Activated naive CD8-positive, alpha-beta T cell treated with anti-CD3 and anti-CD28 coated beads, Interleukin-2, amount 50 U/mL, for 24 hours (primary cell): ENCODE measurements at regions not wholly inside any gene's neighbourhood (a gene's known extent, or its start where the extent isn't known, plus 50 kb on each side); places are given as distances from the start of the nearest gene placed in this dataset.

Experiments
- ATAC-seq: fragments of 150-1000 bp; cut with Tn5 transposase; one replicate; pipeline ENCODE4 v1.10.0; 2021
- DNase-seq: peaks from one replicate; pipeline ENCODE4 v3.0.0; 2021
- H3K27ac Mint-ChIP-seq: one replicate; pipeline ENCODE4 v1.8.0; 2021; ENCODE audit warnings: mild to moderate bottlenecking, mixed read lengths
- H3K27me3 Mint-ChIP-seq: one replicate; pipeline ENCODE4 v1.8.0; 2021; ENCODE audit warnings: mixed read lengths
- H3K36me3 Mint-ChIP-seq: one replicate; pipeline ENCODE4 v1.8.0; 2021; ENCODE audit warnings: low read depth, mixed read lengths
- H3K4me1 Mint-ChIP-seq: one replicate; pipeline ENCODE4 v1.8.0; 2021; ENCODE audit warnings: mixed read lengths
- H3K4me3 Mint-ChIP-seq: one replicate; pipeline ENCODE4 v1.8.0; 2021; ENCODE audit warnings: mild to moderate bottlenecking, moderate library complexity, mixed read lengths
- H3K9me3 Mint-ChIP-seq: one replicate; pipeline ENCODE4 v1.8.0; 2021; ENCODE audit warnings: mixed read lengths

DNA sequence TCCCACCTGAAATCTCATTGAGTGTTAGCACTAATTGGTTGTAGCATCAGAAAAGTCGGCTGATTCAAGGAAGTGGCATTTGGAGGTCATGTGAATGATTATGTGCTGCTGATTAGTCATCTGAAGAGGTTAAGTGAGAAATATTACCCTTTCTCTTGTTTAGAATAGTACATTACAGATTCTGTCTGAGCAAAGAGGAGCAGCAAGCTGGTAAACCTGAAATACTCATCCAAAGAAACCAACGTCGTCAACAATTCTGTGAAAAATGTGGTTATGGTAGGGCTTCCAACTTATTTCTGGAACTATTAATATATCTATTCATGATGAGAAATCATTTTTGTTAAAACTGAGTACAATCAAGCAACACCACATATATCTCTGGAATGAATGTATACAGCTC is 1024.9 kb downstream of the TUSC7 start:
- Mint-ChIP-seq H3K4me3 (no peak overlapping the region), H3K36me3 (no peaks in the 10 kb centered on the region), H3K27me3 (no peaks in the 10 kb centered on the region), H3K27ac (no peak overlapping the region), H3K4me1 (no peaks in the 10 kb centered on the region), H3K9me3 (no peaks in the 10 kb centered on the region)
- ATAC-seq, result no peak
- no peak for DNase-seq

DNA sequence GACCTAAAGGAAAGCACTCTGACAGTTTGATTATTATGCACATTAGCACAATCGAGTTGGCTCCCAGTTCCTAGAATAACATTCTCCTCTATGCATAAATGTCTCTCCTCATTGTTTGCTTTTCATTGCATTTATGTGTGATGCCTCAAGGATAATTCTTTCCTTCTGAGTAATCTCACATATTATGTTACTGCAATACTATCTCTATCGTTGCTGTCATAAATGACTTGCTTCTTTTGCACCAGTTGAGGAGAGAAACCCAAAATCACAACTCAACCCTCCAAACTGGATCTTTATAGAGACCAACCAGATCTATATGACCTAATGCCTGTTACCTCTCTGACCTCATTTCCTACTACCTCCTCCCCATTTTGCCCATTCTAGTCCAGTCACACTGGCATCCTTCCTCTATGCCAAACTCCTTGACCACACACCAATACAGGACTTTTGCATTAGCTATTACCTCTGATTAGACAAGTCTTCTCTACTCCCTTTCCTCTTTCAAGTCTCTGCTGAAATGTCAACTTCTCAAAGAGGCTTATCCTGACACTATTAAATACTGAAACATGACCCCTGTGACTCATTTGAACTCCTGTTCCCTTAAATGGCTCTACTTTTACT is 1026.0 kb downstream of the TUSC7 start:
- H3K27ac Mint-ChIP-seq, result no peak overlapping the region
- no peak for DNase-seq

DNA sequence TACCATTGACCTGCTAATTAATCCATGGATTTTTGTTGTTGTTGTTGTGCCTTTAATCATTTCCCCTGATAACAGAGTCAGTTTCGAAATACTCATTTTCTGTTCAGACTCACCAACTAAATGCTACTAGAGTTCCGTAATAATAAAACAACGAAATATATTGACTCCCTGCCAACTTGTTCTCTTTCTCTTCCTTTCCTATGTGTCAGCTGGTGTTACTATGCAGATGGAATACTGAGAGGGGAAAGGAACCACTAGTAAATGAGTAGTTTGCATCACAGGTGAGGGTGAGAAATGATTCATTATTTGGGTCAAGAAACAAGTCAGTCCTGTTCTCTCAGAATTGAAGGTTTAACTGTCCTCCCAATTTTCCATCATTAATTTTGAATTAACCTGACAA is 1027.3 kb downstream of the TUSC7 start:
- no peak for DNase-seq
- no peak for ATAC-seq
- H3K4me1 Mint-ChIP-seq, result no peaks in the 10 kb centered on the region
- no peak overlapping the region for H3K27ac Mint-ChIP-seq
- H3K36me3 Mint-ChIP-seq, result no peaks in the 10 kb centered on the region
- no peaks in the 10 kb centered on the region for H3K27me3 Mint-ChIP-seq
- H3K9me3 Mint-ChIP-seq, result no peaks in the 10 kb centered on the region
- no peak overlapping the region for H3K4me3 Mint-ChIP-seq

More for the DNA sequence above, 1026.0 kb downstream of the TUSC7 start:
- no peaks in the 10 kb centered on the region for H3K4me1 Mint-ChIP-seq
- H3K27me3 Mint-ChIP-seq, result no peaks in the 10 kb centered on the region
- ATAC-seq, result no peak
- H3K36me3 Mint-ChIP-seq, result no peaks in the 10 kb centered on the region
- no peak overlapping the region for H3K4me3 Mint-ChIP-seq
- no peaks in the 10 kb centered on the region for H3K9me3 Mint-ChIP-seq

DNA sequence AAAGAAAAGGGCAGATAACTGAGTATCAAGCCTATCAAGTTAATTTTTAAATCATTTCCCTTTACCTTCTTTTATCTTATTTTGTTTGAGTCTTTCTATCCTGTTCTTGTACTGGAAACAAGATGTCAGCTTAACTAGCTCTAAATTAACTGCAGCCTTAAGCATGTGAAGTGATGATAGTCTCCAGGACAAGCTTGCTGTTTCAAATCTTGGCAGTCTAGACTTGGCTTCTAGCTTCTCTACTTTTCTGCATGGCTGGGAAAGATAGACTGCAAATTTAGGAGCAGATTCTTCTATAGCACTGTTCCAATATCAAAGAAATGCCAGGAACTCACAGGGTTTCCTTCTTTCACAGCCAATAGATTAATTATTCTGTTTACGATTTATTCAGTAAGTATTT is 1034.4 kb downstream of the TUSC7 start:
- Mint-ChIP-seq H3K9me3 (peaks cover 4% of the 10 kb centered on the region), H3K36me3 (no peaks in the 10 kb centered on the region), H3K4me3 (no peak overlapping the region), H3K4me1 (no peaks in the 10 kb centered on the region), H3K27ac (no peak overlapping the region), H3K27me3 (no peaks in the 10 kb centered on the region)
- DNase-seq (no peak), ATAC-seq (no peak)

DNA sequence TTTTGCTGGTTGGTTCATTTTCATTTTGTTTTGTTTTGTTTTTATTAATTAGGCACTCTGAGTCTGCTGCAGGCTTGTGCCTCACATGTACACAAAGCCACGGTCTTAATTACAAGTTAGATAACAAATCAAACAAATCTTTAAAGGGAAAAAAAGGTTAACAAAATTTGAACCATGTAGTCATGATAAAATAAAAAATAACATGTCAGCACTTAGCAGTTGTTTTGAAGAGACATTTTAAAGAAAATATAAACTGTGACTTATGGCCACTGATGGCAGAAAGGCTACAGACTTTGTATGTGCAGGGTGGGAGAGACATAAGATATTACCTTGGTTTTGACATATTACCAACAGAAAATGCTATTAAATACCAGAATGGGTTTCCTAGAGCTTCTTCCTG is 1035.4 kb downstream of the TUSC7 start:
- DNase-seq (no peak), ATAC-seq (no peak)
- peaks cover 8% of the 10 kb centered on the region for H3K9me3 Mint-ChIP-seq
- H3K27ac Mint-ChIP-seq, result no peak overlapping the region
- no peaks in the 10 kb centered on the region for H3K36me3 Mint-ChIP-seq
- H3K4me1 Mint-ChIP-seq, result no peaks in the 10 kb centered on the region
- no peaks in the 10 kb centered on the region for H3K27me3 Mint-ChIP-seq
- H3K4me3 Mint-ChIP-seq, result no peak overlapping the region

DNA sequence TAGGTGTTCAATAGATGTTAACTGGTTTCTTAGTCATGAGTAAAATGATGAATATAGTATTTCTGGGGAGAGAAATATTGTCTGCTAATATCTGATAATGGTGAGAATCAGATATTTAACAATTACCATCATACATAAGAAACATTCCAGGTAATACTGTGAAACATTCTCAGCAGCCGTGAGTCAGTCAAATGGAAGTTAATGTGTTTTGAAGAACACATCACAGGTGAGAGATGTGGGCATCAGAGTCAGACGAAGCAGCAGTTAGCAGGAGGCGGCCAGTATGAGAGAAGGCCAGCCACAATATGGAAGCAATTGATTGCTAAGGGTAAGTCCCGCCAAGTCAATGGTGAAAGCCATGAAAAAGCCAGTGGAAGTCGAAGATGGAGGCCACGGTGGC is 1035.9 kb downstream of the TUSC7 start:
- no peak for DNase-seq
- no peak overlapping the region for H3K4me3 Mint-ChIP-seq
- peaks cover 8% of the 10 kb centered on the region for H3K9me3 Mint-ChIP-seq
- ATAC-seq, result no peak
- H3K27ac Mint-ChIP-seq, result no peak overlapping the region
- H3K36me3 Mint-ChIP-seq, result no peaks in the 10 kb centered on the region
- H3K4me1 Mint-ChIP-seq, result no peaks in the 10 kb centered on the region
- no peaks in the 10 kb centered on the region for H3K27me3 Mint-ChIP-seq

DNA sequence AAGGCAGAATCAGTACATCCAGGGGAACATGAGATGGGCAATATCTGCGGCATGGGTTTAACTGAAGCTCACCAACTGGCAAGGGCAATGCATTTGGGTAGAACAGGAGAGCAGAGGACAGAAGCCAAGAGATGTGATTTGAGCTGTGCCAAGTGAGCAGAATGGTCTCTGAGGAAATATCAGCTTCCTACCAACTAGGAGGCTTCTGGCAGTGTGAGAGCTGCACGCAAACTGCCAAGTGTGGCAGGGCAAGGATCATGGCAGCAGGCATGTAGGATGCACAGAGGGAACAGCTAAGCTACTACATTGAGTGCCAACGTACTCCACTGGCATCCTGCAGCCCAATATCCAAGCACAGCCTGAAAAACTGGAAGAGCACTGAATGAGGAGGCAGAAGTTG is 1036.5 kb downstream of the TUSC7 start:
- H3K9me3 Mint-ChIP-seq, result peaks cover 8% of the 10 kb centered on the region
- DNase-seq (no peak), ATAC-seq (no peak)
- no peaks in the 10 kb centered on the region for H3K36me3 Mint-ChIP-seq
- no peaks in the 10 kb centered on the region for H3K27me3 Mint-ChIP-seq
- no peak overlapping the region for H3K4me3 Mint-ChIP-seq
- H3K27ac Mint-ChIP-seq, result no peak overlapping the region
- H3K4me1 Mint-ChIP-seq, result no peaks in the 10 kb centered on the region

DNA sequence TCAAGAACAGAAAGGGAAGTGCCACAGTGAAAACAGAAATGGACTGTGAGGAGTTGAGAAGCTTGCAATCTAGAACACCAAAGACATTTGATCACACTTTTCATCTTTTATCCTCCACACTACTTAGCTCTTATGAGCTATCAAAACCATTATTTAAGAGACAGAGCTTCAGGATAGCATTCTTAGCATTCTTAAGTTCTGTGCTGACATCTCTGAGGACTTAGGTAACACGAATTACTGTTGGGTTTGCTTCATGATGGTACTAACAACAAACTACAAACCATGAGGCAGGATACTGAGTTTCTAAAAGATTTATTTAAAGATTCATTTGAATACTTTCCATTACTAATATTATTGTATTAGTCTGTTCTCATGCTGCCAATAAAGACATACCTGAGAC is 1038.6 kb downstream of the TUSC7 start:
- H3K27ac Mint-ChIP-seq, result no peak overlapping the region
- no peaks in the 10 kb centered on the region for H3K4me1 Mint-ChIP-seq
- peaks cover 8% of the 10 kb centered on the region for H3K9me3 Mint-ChIP-seq
- DNase-seq, result no peak
- no peaks in the 10 kb centered on the region for H3K36me3 Mint-ChIP-seq
- no peak for ATAC-seq
- H3K4me3 Mint-ChIP-seq, result no peak overlapping the region
- no peaks in the 10 kb centered on the region for H3K27me3 Mint-ChIP-seq

DNA sequence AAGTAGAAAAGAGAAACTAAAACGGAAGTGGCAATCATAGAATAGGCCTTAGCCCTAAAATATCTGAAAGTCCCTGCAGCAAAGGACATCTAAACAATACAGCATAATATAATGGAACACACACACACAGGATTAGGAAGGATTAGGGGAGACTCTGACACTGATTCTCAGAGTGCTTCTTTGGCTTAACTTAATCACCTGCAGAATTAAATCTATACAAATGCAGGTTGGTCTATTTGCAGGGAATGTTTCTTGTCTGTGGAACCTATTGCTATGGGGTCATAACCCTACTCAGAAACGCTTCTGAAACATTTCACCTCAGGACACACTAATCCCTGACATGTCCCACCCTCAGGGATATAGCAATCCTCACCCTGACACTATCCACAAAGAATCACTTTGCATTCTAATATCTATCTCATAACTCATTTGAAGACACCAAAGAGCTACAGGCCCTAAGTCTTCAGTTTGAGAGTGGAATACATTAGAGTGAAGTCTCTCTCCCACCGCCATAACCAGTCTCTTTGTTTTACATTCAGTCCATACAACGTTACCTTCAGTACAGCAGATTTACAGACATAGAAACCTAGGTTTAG is 1041.2 kb downstream of the TUSC7 start:
- Mint-ChIP-seq H3K4me3 (no peak overlapping the region), H3K27ac (no peak overlapping the region), H3K9me3 (peaks cover 8% of the 10 kb centered on the region), H3K4me1 (no peaks in the 10 kb centered on the region), H3K27me3 (no peaks in the 10 kb centered on the region), H3K36me3 (no peaks in the 10 kb centered on the region)
- DNase-seq, result no peak
- ATAC-seq, result no peak

DNA sequence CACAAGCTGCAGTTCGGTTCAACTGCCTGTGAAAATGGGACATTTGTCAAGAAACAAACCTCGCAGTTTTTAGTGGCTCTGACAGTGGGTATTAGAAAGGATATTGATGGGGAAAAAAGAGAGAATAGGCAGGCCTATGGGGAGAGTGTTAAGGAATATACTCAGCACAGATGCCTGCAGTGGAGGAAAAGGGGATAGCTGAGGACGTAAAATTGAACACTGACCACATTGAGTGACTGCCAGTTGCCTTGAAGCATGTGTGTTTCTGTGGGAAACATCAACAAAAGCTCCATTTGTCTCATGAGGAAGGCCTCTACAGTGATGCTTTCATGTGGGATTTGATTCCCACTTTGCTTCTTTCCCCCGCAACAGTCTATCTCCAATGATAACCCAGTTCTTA is 1042.1 kb downstream of the TUSC7 start:
- Mint-ChIP-seq H3K9me3 (peaks cover 8% of the 10 kb centered on the region), H3K27ac (no peak overlapping the region), H3K4me1 (no peaks in the 10 kb centered on the region), H3K27me3 (no peaks in the 10 kb centered on the region), H3K4me3 (no peak overlapping the region), H3K36me3 (no peaks in the 10 kb centered on the region)
- DNase-seq, result no peak
- ATAC-seq, result no peak

DNA sequence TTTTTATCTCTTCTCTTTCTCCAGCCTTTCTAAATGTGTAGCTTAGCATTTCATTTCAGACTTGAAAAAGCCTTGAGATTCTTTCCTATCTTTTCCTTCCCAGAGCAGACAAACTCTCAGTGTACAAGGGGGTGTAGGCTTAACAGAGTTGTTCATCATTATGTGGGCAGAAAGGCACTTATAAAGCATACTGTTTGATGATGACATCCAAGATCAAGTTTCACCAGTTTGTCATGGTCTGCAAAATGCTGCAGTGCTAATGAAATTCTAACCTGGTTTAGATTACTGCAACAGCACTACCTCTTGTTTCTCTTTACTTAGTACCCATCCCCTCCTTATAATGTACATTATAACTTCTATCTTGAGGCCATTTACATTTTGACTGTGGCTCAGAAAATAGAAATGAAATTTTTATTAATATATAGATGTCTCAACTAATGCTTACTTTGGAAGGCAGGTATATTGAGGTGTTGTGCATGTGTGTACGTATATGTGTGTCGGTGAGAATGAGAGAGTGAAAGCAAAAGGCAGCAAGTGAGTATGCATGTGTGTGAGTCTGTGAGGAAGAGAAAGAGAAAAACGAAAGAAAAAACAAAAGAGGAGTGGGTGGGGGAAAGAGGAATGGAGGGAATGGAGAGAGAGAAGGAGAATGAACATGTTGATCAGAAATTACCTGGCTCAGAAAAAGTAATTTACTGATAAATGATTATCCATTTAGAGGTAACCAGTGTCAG is 1043.6 kb downstream of the TUSC7 start:
- Mint-ChIP-seq H3K9me3 (peaks cover 8% of the 10 kb centered on the region), H3K4me3 (no peak overlapping the region)
- ATAC-seq, result no peak

DNA sequence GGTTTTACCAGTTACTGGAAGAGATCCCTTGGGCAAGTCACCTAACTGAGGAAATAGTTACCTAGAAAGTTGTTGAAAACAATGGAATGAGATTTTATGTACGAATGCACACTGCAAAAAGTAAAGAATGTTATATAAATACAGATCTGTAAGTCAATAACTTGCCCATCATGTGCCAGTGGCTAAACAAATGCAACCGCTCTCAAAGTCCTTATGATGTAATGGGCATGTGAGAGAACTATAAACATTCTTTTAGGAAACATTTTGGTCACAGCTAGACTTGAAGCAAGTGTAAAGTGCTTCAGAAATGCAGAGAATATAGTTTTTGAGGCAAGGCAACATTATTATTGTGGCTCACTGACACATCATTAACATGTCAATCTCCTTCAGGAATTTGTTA is 1044.5 kb downstream of the TUSC7 start:
- DNase-seq (no peak), ATAC-seq (no peak)
- Mint-ChIP-seq H3K27ac (no peak overlapping the region), H3K4me1 (no peaks in the 10 kb centered on the region), H3K27me3 (no peaks in the 10 kb centered on the region), H3K4me3 (no peak overlapping the region), H3K9me3 (peaks cover 4% of the 10 kb centered on the region), H3K36me3 (no peaks in the 10 kb centered on the region)

More for the DNA sequence above, 1043.6 kb downstream of the TUSC7 start:
- no peak for DNase-seq
- no peak overlapping the region for H3K27ac Mint-ChIP-seq
- H3K27me3 Mint-ChIP-seq, result no peaks in the 10 kb centered on the region
- no peaks in the 10 kb centered on the region for H3K36me3 Mint-ChIP-seq
- H3K4me1 Mint-ChIP-seq, result no peaks in the 10 kb centered on the region

DNA sequence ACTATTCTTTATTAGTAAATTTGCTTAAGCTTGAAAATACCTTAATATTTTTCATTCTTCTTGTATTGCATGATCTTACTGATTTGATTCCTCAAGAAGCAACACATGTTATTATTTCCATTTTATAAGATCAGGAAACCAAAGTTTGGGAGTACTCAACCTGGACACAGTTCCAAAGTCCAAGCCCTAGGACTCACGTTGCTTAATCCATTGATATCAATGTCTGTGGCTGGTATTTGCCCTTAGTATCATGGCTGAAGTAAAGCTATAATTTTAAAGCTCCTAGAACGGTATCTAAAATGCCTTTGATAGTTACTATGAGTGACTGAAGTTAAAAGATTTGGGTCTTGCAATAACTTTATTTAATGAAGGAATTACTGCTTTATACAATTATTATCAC is 1045.3 kb downstream of the TUSC7 start:
- Mint-ChIP-seq H3K9me3 (no peaks in the 10 kb centered on the region), H3K36me3 (no peaks in the 10 kb centered on the region)

DNA sequence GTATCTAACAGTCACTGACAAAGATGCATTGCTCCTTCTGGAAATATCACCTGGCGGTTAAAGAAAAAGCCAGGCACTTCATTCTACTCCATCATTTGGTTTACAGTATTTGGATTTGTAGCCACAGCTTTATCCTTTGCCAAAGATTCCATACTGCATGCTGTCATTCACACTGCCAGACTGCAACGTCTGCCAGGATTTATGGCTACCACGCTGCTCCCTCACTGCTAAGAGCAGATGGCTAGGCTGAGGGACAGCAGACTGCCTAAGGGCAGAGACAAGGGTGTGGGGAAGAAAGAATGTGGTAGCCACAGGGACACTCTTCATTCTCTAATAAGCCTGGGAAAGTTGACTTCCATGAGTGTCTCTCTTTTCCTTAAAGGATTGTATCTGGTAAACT is 1047.0 kb downstream of the TUSC7 start:
- Mint-ChIP-seq H3K9me3 (no peaks in the 10 kb centered on the region), H3K36me3 (no peaks in the 10 kb centered on the region), H3K4me1 (no peaks in the 10 kb centered on the region), H3K27me3 (no peaks in the 10 kb centered on the region), H3K27ac (no peak overlapping the region), H3K4me3 (no peak overlapping the region)
- DNase-seq, result no peak
- no peak for ATAC-seq

More for the DNA sequence above, 1045.3 kb downstream of the TUSC7 start:
- no peaks in the 10 kb centered on the region for H3K27me3 Mint-ChIP-seq
- ATAC-seq (no peak), DNase-seq (no peak)
- H3K4me1 Mint-ChIP-seq, result no peaks in the 10 kb centered on the region
- no peak overlapping the region for H3K27ac Mint-ChIP-seq
- no peak overlapping the region for H3K4me3 Mint-ChIP-seq
